HCT116 (cell line): ENCODE measurements at regions not wholly inside any gene's neighbourhood (a gene's known extent, or its start where the extent isn't known, plus 50 kb on each side); places are given as distances from the start of the nearest gene placed in this dataset.

Experiments
- ATAC-seq: fragments of 200-7000 bp; cut with Tn5 transposase; 2 replicates; pipeline ENCODE4 v1.9.1; 2020; ENCODE audit warnings: mild to moderate bottlenecking, moderate library complexity
- BruUV-seq: library from RNA; stranded (reverse); fragments of 400-500 nt; replicated peaks from 2 replicates; lab custom pipeline; 2021; lab: Mats Ljungman, UMichigan
- CTCF ChIA-PET: fragments of 300-600 bp; sonication (Branson Sonifier 250); formaldehyde crosslinking; loops from one replicate; lab custom pipeline; 2021; ENCODE audit warnings: antibody characterized with exemption; lab: Charles Lee
- POLR2A ChIA-PET: fragments of 300-600, 350-600 bp; sonication (Branson Sonifier 250); formaldehyde crosslinking; loops from one replicate; lab custom pipeline; 2021; ENCODE audit warnings: antibody characterized with exemption; lab: Charles Lee
- RAD21 ChIA-PET, 2 experiments: fragments of 300-600 bp; sonication (Branson Sonifier 250); formaldehyde crosslinking; loops; one replicate each; lab custom pipeline; 2023; ENCODE audit warnings: low total read pairs in 2 of 2; ENCODE audit not compliant: uncharacterized antibody in 2 of 2, unreplicated experiment in 2 of 2, low non-redundant PET in 1 of 2; lab: Charles Lee
- DNase-seq: peaks from one replicate; pipeline ENCODE4 v3.0.0-alpha.2; 2010; ENCODE audit warnings: low read depth, low spot score
- H2AFZ ChIP-seq: fragments of 200-600 bp; shearing (Covaris generic), sonication (generic); 2 replicates; pipeline ENCODE4 v1.6.1; 2017; ENCODE audit warnings: low read depth, mixed run types, mixed read lengths, antibody characterized with exemption, low read length; ENCODE audit not compliant: poor library complexity, severe bottlenecking
- H3K27ac ChIP-seq: 2 replicates; pipeline ENCODE4 v1.5.1; 2012; ENCODE audit warnings: low read depth, low read length
- H3K27me3 ChIP-seq: fragments of 200-600 bp; sonication (generic); 2 replicates; pipeline ENCODE4 v1.6.1; 2016; ENCODE audit warnings: mixed run types, low read length, mixed read lengths; ENCODE audit not compliant: insufficient read depth
- H3K36me3 ChIP-seq, 2 experiments: fragments of 200-500 bp in 1 of 2; fragments of 200-600 bp in 1 of 2; sonication (Bioruptor generic) in 1 of 2; sonication (generic) in 1 of 2; 2 replicates each; pipeline versions ENCODE4 v1.5.1 to v1.6.1; 2014 to 2016; ENCODE audit warnings: low read length in 2 of 2, inconsistent platforms in 1 of 2, mixed read lengths in 1 of 2, mixed run types in 1 of 2; ENCODE audit not compliant: insufficient read depth in 2 of 2, control insufficient read depth in 1 of 2
- H3K4me1 ChIP-seq, 2 experiments: fragments of 200-600 bp in 1 of 2; sonication (generic) in 1 of 2; 2 replicates each; pipeline versions ENCODE4 v1.5.1 to v1.6.1; 2012 to 2017; ENCODE audit warnings: low read length in 2 of 2, inconsistent platforms in 1 of 2, mild to moderate bottlenecking in 1 of 2, mixed read lengths in 1 of 2, mixed run types in 1 of 2, moderate library complexity in 1 of 2; ENCODE audit not compliant: insufficient read depth in 2 of 2, control insufficient read depth in 1 of 2
- H3K4me2 ChIP-seq: fragments of 200-600 bp; sonication (generic); 2 replicates; pipeline ENCODE4 v1.6.1; 2017; ENCODE audit warnings: mixed run types, low read length, mixed read lengths
- H3K4me3 ChIP-seq, 2 experiments: fragments of 200-600 bp in 1 of 2; sonication (generic) in 1 of 2; replicated peaks in 1 of 2; 2 replicates each; pipeline ENCODE4 v1.5.1; 2011 to 2016; ENCODE audit warnings: low read length in 2 of 2, control low read depth in 1 of 2, low read depth in 1 of 2, mild to moderate bottlenecking in 1 of 2, mixed read lengths in 1 of 2, mixed run types in 1 of 2
- H3K79me2 ChIP-seq: fragments of 200-600 bp; sonication (generic); 2 replicates; pipeline ENCODE4 v1.6.1; 2017; ENCODE audit warnings: mild to moderate bottlenecking, mixed run types, low read length, moderate library complexity, mixed read lengths; ENCODE audit not compliant: insufficient read depth
- H3K9ac ChIP-seq: fragments of 200-600 bp; sonication (generic); 2 replicates; pipeline ENCODE4 v1.6.1; 2016; ENCODE audit warnings: low read length, mixed read lengths
- H3K9me2 ChIP-seq: fragments of 200-600 bp; sonication (generic), shearing (Covaris generic); 2 replicates; pipeline ENCODE4 v1.6.1; 2017; ENCODE audit warnings: mixed run types, mild to moderate bottlenecking, moderate library complexity; ENCODE audit not compliant: insufficient read depth
- H3K9me3 ChIP-seq, 2 experiments: fragments of 200-500 bp in 1 of 2; fragments of 200-600 bp in 1 of 2; sonication (Bioruptor generic) in 1 of 2; sonication (generic) in 1 of 2; 2 replicates each; pipeline ENCODE4 v1.6.1; 2014 to 2017; ENCODE audit warnings: low read length in 2 of 2, mixed read lengths in 2 of 2, inconsistent platforms in 1 of 2, low read depth in 1 of 2, mild to moderate bottlenecking in 1 of 2, mixed run types in 1 of 2, moderate library complexity in 1 of 2; ENCODE audit not compliant: control insufficient read depth in 1 of 2, insufficient read depth in 1 of 2
- H4K20me1 ChIP-seq: fragments of 200-600 bp; sonication (generic), shearing (Covaris generic); 2 replicates; pipeline ENCODE4 v1.6.1; 2017; ENCODE audit warnings: mixed run types, mild to moderate bottlenecking, moderate library complexity; ENCODE audit not compliant: insufficient read depth
- CBX3 ChIP-seq: IDR thresholded peaks from 2 replicates; pipeline ENCODE4 v1.6.1; 2012; ENCODE audit warnings: low read depth
- CTCF ChIP-seq, 3 experiments: fragments of 200-600 bp in 1 of 3; sonication (generic) in 1 of 3; IDR thresholded peaks in 2 of 3; conservative IDR thresholded peaks in 1 of 3; 2 replicates each; pipeline ENCODE4 v1.5.1; 2012 to 2017; ENCODE audit warnings: low read depth in 2 of 3, low read length in 2 of 3, antibody characterized with exemption in 1 of 3, borderline replicate concordance in 1 of 3, control low read depth in 1 of 3, mild to moderate bottlenecking in 1 of 3, mixed read lengths in 1 of 3, mixed run types in 1 of 3, moderate library complexity in 1 of 3; ENCODE audit not compliant: insufficient read depth in 1 of 3
- ELF1 ChIP-seq: IDR thresholded peaks from 2 replicates; pipeline ENCODE4 v1.6.1; 2012; ENCODE audit warnings: low read depth, borderline replicate concordance
- FOSL1 ChIP-seq: IDR thresholded peaks from 2 replicates; pipeline ENCODE4 v1.6.1; 2012; ENCODE audit warnings: low read depth
- RAD21 ChIP-seq: IDR thresholded peaks from 2 replicates; pipeline ENCODE4 v1.6.1; 2012; ENCODE audit warnings: low read depth, mild to moderate bottlenecking
- REST ChIP-seq: IDR thresholded peaks from 2 replicates; pipeline ENCODE4 v1.6.1; 2012; ENCODE audit warnings: low read depth
- SP1 ChIP-seq: IDR thresholded peaks from 2 replicates; pipeline ENCODE4 v1.6.1; 2012; ENCODE audit warnings: low read depth
- SRF ChIP-seq: IDR thresholded peaks from 2 replicates; pipeline ENCODE4 v1.6.1; 2012; ENCODE audit warnings: low read depth
- ZFX ChIP-seq: fragments of 450-650 bp; IDR thresholded peaks from 2 replicates; pipeline ENCODE4 v1.6.1; 2017
- ZNF274 ChIP-seq: fragments of 200-500 bp; sonication (Bioruptor generic); IDR thresholded peaks from 2 replicates; pipeline ENCODE4 v1.6.1; 2014; ENCODE audit warnings: mild to moderate bottlenecking, low read depth, low read length, inconsistent platforms
- intact Hi-C: fragments of 100-400 bp; cut with micrococcal nuclease; formaldehyde crosslinking; loops from 2 replicates; pipeline ENCODE4 v1.10.0; 2022
- TF ChIP-seq, protein P1 (sequence below): IDR thresholded peaks from 2 replicates; pipeline ENCODE4 v1.6.1; 2012
- TF ChIP-seq, protein P2 (sequence below): IDR thresholded peaks from 2 replicates; pipeline ENCODE4 v1.6.1; 2011; ENCODE audit warnings: mild to moderate bottlenecking, low read length, moderate library complexity; ENCODE audit not compliant: insufficient replicate concordance; ENCODE audit errors: extremely low read depth

- ChIA-PET POLR2A (no interaction called here), RAD21 (no interaction called here), CTCF (no interaction called here)
- no peaks in the 10 kb centered on the region for H3K4me1 ChIP-seq
- no peak overlapping the region for H3K4me2 ChIP-seq
- ATAC-seq, result no peak
- TF ChIP-seq SRF, result no peak
- TF ChIP-seq CTCF (IDR thresholded peaks at IDR 0.05 in 2 of 3, conservative IDR thresholded peaks at IDR 0.05 in 1 of 3; ENCODE audit: borderline replicate concordance in 1 of 3, insufficient read depth in 1 of 3, low read depth in 2 of 3, low read length in 2 of 3), result no peak
- no peak for TF ChIP-seq FOSL1
- TF ChIP-seq ELF1, result no peak
- TF ChIP-seq, protein P1, sequence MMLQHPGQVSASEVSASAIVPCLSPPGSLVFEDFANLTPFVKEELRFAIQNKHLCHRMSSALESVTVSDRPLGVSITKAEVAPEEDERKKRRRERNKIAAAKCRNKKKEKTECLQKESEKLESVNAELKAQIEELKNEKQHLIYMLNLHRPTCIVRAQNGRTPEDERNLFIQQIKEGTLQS, result no peak
- TF ChIP-seq REST, result no peak
- no peak for TF ChIP-seq RAD21
- TF ChIP-seq, protein P2, sequence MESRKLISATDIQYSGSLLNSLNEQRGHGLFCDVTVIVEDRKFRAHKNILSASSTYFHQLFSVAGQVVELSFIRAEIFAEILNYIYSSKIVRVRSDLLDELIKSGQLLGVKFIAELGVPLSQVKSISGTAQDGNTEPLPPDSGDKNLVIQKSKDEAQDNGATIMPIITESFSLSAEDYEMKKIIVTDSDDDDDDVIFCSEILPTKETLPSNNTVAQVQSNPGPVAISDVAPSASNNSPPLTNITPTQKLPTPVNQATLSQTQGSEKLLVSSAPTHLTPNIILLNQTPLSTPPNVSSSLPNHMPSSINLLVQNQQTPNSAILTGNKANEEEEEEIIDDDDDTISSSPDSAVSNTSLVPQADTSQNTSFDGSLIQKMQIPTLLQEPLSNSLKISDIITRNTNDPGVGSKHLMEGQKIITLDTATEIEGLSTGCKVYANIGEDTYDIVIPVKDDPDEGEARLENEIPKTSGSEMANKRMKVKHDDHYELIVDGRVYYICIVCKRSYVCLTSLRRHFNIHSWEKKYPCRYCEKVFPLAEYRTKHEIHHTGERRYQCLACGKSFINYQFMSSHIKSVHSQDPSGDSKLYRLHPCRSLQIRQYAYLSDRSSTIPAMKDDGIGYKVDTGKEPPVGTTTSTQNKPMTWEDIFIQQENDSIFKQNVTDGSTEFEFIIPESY, result no peak
- no peak for TF ChIP-seq ZFX
- no peak for TF ChIP-seq ZNF274
- TF ChIP-seq SP1, result no peak
- TF ChIP-seq CBX3, result no peak
- no peaks in the 10 kb centered on the region for H3K79me2 ChIP-seq
- BruUV-seq, result no TSS peak
- H3K36me3 ChIP-seq, result no peaks in the 10 kb centered on the region
- no peaks in the 10 kb centered on the region for H3K27me3 ChIP-seq
- H3K9ac ChIP-seq, result no peak overlapping the region
- H3K4me3 ChIP-seq, result no peak overlapping the region
- H4K20me1 ChIP-seq, result no peaks in the 10 kb centered on the region
- no peak overlapping the region for H2AFZ ChIP-seq
- no peaks in the 10 kb centered on the region for H3K9me3 ChIP-seq
- H3K9me2 ChIP-seq, result no peaks in the 10 kb centered on the region
- H3K27ac ChIP-seq, result no peak overlapping the region
- DNase-seq, result no peak
- intact Hi-C loops, result no loop called here
Observed at GRCh38 chr1:96159379-96159778, 562.2 kb upstream of the PTBP2 start.
